BE2C (cell line): ENCODE measurements at regions not wholly inside any gene's neighbourhood (a gene's known extent, or its start where the extent isn't known, plus 50 kb on each side); places are given as distances from the start of the nearest gene placed in this dataset.

Source experiments
- DNase-seq: peaks from one replicate; pipeline ENCODE4 v3.0.0-alpha.2; 2020
- H3K27me3 ChIP-seq: fragments of 250-450 bp; sonication (Bioruptor Pico); 2 replicates; pipeline ENCODE4 v1.5.1; 2020; ENCODE audit warnings: mild to moderate bottlenecking
- H3K36me3 ChIP-seq: fragments of 250-450 bp; sonication (Bioruptor Pico); 2 replicates; pipeline ENCODE4 v1.5.1; 2020; ENCODE audit warnings: mild to moderate bottlenecking
- H3K4me1 ChIP-seq: fragments of 250-450 bp; sonication (Bioruptor Pico); 2 replicates; pipeline ENCODE4 v1.5.1; 2020
- H3K4me3 ChIP-seq: 2 replicates; pipeline ENCODE4 v1.5.1; 2011; ENCODE audit warnings: low read depth, low read length
- H3K9me3 ChIP-seq: fragments of 250-450 bp; sonication (Bioruptor Pico); 2 replicates; pipeline ENCODE4 v1.5.1; 2020
- CTCF ChIP-seq: IDR thresholded peaks from 2 replicates; pipeline ENCODE4 v1.5.1; 2012; ENCODE audit warnings: mild to moderate bottlenecking, low read depth, low read length

GRCh38 chr3:180743813-180744590 lies 64.7 kb upstream of the CCDC39 start:
- Histone ChIP-seq H3K9me3 (no peaks in the 10 kb centered on the region), H3K4me3 (no peak overlapping the region), H3K4me1 (no peaks in the 10 kb centered on the region), H3K36me3 (no peaks in the 10 kb centered on the region), H3K27me3 (peaks cover 15% of the 10 kb centered on the region)
- no peak for TF ChIP-seq CTCF
- DNase-seq, result no peak

- Histone ChIP-seq H3K36me3 (no peaks in the 10 kb centered on the region), H3K27me3 (peaks cover 15% of the 10 kb centered on the region), H3K9me3 (no peaks in the 10 kb centered on the region), H3K4me1 (no peaks in the 10 kb centered on the region), H3K4me3 (no peak overlapping the region)
- DNase-seq, result no peak
- TF ChIP-seq CTCF, result no peak
Observed at GRCh38 chr3:180747805-180748361, 68.6 kb upstream of the CCDC39 start.

GRCh38 chr3:180749322-180749721 lies 70.0 kb upstream of the CCDC39 start:
- no peak overlapping the region for H3K4me3 ChIP-seq
- no peaks in the 10 kb centered on the region for H3K9me3 ChIP-seq
- H3K27me3 ChIP-seq, result peaks cover 3% of the 10 kb centered on the region; the same call in 1 of the 2 replicates
- TF ChIP-seq CTCF, result no peak
- H3K4me1 ChIP-seq, result no peaks in the 10 kb centered on the region
- DNase-seq, result no peak
- H3K36me3 ChIP-seq, result no peaks in the 10 kb centered on the region

GRCh38 chr3:180749796-180750195 lies 70.5 kb upstream of the CCDC39 start:
- Histone ChIP-seq H3K4me1 (no peaks in the 10 kb centered on the region), H3K9me3 (no peaks in the 10 kb centered on the region), H3K27me3 (no peaks in the 10 kb centered on the region), H3K36me3 (no peaks in the 10 kb centered on the region), H3K4me3 (no peak overlapping the region)
- DNase-seq, result no peak
- no peak for TF ChIP-seq CTCF

- Histone ChIP-seq H3K4me1 (no peaks in the 10 kb centered on the region), H3K4me3 (no peak overlapping the region), H3K27me3 (no peaks in the 10 kb centered on the region), H3K36me3 (no peaks in the 10 kb centered on the region), H3K9me3 (no peaks in the 10 kb centered on the region)
- no peak for TF ChIP-seq CTCF
- DNase-seq, result no peak
Observed at GRCh38 chr3:180755556-180755955, 76.3 kb upstream of the CCDC39 start.

- no peaks in the 10 kb centered on the region for H3K9me3 ChIP-seq
- H3K4me3 ChIP-seq, result no peak overlapping the region
- H3K4me1 ChIP-seq, result no peaks in the 10 kb centered on the region
- DNase-seq, result no peak
- H3K27me3 ChIP-seq, result no peaks in the 10 kb centered on the region
- no peak for TF ChIP-seq CTCF
- H3K36me3 ChIP-seq, result no peaks in the 10 kb centered on the region
Observed at GRCh38 chr3:180762866-180763265, 83.6 kb upstream of the CCDC39 start.
